PC-3 (cell line): ENCODE measurements at regions not wholly inside any gene's neighbourhood (a gene's known extent, or its start where the extent isn't known, plus 50 kb on each side); places are given as distances from the start of the nearest gene placed in this dataset.

Experiments
- CTCF ChIP-seq: fragments of 300-600 bp; sonication (generic); conservative IDR thresholded peaks from 2 replicates; pipeline ENCODE4 v1.5.1; 2017; ENCODE audit warnings: antibody characterized with exemption, low read depth, mild to moderate bottlenecking, low read length
- EZH2 ChIP-seq: fragments of 300-600 bp; sonication (generic); IDR thresholded peaks from one replicate; pipeline ENCODE4 v1.6.1; 2017; ENCODE audit warnings: antibody characterized with exemption, mild to moderate bottlenecking, low read length; ENCODE audit not compliant: unreplicated experiment
- EZH2phosphoT487 ChIP-seq: fragments of 300-600 bp; sonication (generic); IDR thresholded peaks from 2 replicates; pipeline ENCODE4 v1.6.1; 2018; ENCODE audit warnings: mild to moderate bottlenecking, antibody characterized with exemption, low read length, borderline replicate concordance

- TF ChIP-seq CTCF, result no peak
- TF ChIP-seq EZH2phosphoT487, result no peak
- TF ChIP-seq EZH2, result no peak
These were observed 517.2 kb downstream of the SHQ1 start for GRCh38 chr3:72331076-72331475.
